SK-N-DZ (cell line): ENCODE measurements at regions not wholly inside any gene's neighbourhood (a gene's known extent, or its start where the extent isn't known, plus 50 kb on each side); places are given as distances from the start of the nearest gene placed in this dataset.
"Not testable (repeated sequence)": the region's sequence is repeated elsewhere in the genome, so short reads cannot be mapped to it uniquely, and the experiment has no call there.

ENCODE experiments used
- DNase-seq: peaks from one replicate; pipeline ENCODE4 v3.0.0-alpha.2; 2015; ENCODE audit warnings: low spot score

- no peak for DNase-seq
These were observed 190.3 kb upstream of the TAB2 start for GRCh38 chr6:149127212-149127611.

DNA sequence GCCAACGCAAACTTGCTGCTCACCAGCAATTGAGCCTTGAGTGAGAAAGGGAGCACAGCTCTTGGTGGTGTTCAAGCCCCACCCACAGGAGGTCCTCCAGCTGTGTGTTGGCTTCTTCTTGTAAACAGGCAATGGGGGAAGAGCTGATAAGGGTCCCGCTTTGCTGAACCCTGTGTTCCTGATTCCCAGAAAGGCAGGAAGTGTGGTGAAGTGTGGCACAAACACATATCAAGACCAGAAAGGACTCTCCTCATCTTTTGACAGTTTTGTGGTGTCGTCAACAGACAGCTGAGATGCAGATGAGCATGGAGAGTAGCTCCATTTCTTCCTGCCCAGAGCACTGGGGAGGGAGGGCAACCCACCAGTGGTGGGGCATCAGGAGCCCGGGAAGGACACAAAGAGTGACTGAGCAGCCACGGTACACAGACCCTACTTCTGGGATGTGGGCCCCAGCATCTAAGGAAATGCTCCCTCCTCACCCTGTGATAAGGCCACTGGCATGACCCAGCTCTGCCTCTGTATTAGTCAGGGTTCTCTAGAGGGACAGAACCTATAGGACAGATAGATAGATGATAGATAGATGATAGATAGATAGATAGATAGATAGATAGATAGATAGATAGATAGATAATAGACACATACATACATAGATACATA, 188.9 kb upstream of the TAB2 start:
- DNase-seq = no peak

- DNase-seq = peak; percentile 4
These were observed 188.0 kb upstream of the TAB2 start for GRCh38 chr6:149129371-149130077.

DNA sequence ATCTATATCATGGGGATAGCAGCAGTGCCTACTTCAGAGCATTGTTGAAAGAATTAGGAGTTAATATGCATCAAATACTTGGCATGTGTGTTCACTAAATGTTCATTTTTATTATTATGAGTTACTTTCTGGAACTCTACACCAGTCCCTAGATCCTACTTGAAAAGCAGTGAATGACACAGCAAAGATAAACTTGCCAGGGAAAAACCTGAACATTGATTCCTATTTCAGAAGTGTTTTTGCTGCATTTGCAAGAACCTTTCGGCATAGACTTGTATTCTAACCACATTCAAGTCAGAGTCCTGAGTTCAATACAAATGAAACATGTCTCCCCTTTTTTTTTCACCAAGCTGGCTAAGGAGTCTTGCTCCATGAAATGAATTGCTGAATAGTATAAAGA, 187.4 kb upstream of the TAB2 start:
- DNase-seq = no peak

DNA sequence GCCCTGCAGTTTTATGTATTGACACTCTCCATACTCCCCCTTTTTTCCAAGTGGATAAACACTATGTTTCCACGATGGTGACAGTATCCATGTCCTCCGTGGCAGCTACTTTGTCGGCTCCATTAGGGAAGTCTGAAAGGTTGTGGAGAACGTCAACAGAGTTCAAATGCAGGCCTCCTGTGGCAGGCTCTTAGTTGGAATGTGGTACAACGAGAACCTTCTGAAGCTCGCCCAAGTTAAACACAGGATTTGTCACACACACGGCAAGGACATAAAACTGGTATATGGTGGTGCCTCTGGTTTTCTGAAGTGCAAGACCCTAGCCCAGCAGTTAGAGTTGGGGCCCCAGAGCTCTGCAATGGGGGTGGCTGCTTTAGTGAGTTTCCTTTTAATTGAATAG, 187.0 kb upstream of the TAB2 start:
- DNase-seq = no peak

GRCh38 chr6:149131891-149132290, 185.6 kb upstream of the TAB2 start:
- no peak for DNase-seq

DNA sequence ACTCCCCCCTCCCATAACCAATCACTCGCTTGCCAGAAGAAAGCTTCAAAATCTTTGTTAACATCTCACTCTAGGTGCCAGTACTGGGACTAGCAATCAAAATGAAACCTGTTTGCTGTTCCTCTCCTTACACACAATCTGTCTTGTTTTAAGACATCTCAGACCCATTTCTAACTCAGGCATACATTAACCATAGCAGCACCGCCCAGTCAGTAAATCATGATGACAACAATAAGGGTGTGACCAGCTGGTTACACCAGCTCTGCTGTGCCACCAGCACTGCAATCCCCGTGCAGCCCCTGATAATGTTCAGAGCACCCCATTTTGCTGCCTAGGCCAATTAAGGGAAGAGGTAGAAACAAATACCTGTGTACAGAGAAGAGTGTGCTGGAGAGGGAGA, 185.2 kb upstream of the TAB2 start:
- no peak for DNase-seq

DNA sequence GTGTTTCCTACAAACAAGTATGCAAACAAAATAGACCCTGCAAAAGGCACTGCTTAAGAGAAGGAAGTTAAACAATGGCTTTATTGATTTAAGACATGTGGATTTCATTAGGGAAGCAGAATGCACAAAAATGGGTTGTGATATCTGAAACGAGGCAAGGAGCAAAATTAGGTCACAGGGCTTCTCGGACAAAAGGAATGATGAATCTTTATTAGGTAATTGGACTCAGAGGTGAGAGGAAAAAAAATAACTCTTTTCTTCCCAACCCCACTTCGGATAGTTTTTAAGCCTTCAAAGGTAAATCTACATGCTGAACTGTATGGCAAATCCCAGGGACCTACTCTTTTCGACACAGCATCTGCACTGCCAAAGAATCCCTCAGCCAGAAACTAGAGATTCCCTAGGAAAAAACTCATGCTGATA, 183.0 kb upstream of the TAB2 start:
- no peak for DNase-seq

DNA sequence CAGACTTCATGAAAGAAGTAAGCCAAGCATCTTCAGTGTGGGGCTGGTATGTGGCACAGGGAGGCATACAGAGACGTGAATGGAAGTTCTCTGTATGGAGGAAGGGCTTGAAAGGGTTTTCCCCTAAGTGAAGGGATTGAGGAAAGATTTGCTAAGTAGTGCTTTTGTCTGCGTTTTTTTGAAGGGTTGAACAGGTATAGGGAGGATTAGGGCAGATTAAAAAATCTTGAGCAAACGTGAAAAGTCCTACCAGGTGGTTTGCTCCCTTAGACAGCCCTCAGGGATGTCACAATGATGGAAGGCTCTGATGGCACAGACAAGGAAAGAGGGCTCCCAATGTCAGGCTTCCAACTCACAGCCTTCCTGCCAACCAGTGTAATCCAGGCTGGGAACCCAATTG, 181.7 kb upstream of the TAB2 start:
- no peak for DNase-seq

- DNase-seq = no peak
These were observed 181.1 kb upstream of the TAB2 start for GRCh38 chr6:149136273-149136912.

DNA sequence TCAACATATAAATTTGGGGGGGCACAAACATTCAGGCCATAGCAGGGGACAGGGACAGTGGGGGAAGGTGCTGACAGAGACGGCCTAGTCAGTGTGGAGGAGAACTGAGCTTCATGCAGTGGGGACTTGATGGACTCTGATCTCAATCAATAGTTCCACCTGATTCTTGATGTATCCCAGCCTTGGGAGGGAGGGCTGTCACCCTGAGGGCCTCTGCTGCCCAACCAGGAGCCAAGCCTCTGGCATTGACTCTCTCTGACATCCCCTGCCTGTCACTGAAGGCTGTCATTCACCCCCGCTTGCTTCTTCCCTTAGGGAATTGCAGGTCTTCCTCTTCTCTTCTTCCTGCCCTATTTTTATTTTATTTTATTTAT, 180.6 kb upstream of the TAB2 start:
- DNase-seq = no peak

- no peak for DNase-seq
These were observed 179.9 kb upstream of the TAB2 start for GRCh38 chr6:149137594-149137993.

DNA sequence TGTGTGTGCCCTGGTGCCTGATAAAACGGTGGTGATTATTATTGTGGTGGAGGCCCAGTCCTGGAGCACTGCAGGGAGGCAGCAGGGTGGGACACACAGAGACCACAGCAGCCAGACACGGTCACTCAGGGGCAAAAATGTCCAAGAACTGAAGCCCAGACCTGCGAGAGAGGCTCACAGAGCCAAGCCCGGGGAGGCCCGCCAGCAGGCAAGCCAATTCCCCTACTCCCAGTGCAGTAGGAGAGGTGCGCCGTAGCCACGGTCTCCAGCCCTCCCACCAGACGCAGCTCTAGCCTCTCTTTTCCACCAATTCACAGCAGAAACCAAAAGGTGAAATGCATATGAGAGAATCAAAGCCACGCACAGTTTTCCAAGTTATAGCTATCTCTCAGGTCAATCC, 179.4 kb upstream of the TAB2 start:
- DNase-seq = no peak

GRCh38 chr6:149138699-149139294, 178.7 kb upstream of the TAB2 start:
- DNase-seq = no peak

GRCh38 chr6:149139782-149140136, 177.8 kb upstream of the TAB2 start:
- DNase-seq = no peak

GRCh38 chr6:149140137-149140909, 177.2 kb upstream of the TAB2 start:
- DNase-seq = no peak

DNA sequence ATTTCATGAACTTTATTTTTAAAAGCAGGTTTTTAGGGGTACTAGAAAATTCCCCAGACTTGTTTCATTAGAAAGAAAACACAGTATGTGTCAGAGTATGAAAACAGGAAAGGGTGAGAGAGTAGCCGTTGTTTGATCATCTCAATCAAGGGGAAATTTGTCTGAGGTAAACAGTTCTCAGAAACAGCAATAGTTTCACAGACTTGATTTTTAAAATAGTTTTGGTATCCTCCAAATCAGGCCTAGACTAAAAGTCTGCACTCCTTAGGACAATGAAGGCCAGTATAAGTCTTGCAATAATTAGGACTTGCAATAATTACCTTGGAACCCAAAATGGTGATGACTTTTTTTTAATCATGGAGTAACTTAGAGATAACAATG, 176.6 kb upstream of the TAB2 start:
- no peak for DNase-seq

GRCh38 chr6:149142924-149143429, 174.5 kb upstream of the TAB2 start:
- no peak for DNase-seq

- DNase-seq = not testable (repeated sequence)
These were observed 171.7 kb upstream of the TAB2 start for GRCh38 chr6:149145800-149146199.

DNA sequence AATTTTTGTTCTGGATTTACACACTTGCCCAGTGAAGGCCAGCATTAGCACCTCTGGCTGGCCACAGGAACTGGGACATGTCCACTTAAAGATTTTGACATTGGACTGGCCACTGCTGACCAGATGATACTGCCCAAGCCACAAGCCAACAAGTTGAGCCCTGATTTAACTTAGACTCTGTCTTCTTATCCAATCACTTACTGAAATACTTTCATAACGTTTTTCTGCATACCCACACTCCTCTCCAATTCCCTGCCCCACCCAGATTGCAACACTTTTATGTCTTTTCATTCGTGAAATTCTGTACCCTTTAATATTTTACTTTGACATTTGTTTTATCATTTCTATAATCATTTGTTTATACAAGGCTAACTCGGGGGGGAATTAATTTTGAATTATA, 170.3 kb upstream of the TAB2 start:
- no peak for DNase-seq

GRCh38 chr6:149147938-149148718, 169.4 kb upstream of the TAB2 start:
- DNase-seq = no peak
